A549 (cell line): ENCODE measurements at regions not wholly inside any gene's neighbourhood (a gene's known extent, or its start where the extent isn't known, plus 50 kb on each side); places are given as distances from the start of the nearest gene placed in this dataset.

Experiments used
- CTCF ChIP-seq: fragments of >200 bp; sonication (Bioruptor Twin); formaldehyde crosslinking; IDR thresholded peaks from 3 replicates; pipeline ENCODE4 v1.5.1; 2016
- EP300 ChIP-seq, 2 experiments: fragments of >200 bp; sonication (Bioruptor Twin); formaldehyde crosslinking; IDR thresholded peaks; 2 replicates in 1 of 2; 3 replicates in 1 of 2; pipeline ENCODE4 v1.6.1; 2016 to 2017
- HDAC2 ChIP-seq: fragments of 200-600 bp; sonication (generic); IDR thresholded peaks from 2 replicates; pipeline ENCODE4 v1.6.1; 2016
- MAZ ChIP-seq: fragments of 150-350 bp; IDR thresholded peaks from 2 replicates; pipeline ENCODE4 v1.6.1; 2014; ENCODE audit warnings: antibody characterized with exemption, low read depth, low read length, borderline replicate concordance
- POLR2A ChIP-seq: IDR thresholded peaks from 2 replicates; pipeline ENCODE4 v1.6.1; 2012; ENCODE audit warnings: mild to moderate bottlenecking, low read length
- RFX5 ChIP-seq: fragments of 450-650 bp; IDR thresholded peaks from 2 replicates; pipeline ENCODE4 v1.7.1; 2014; ENCODE audit warnings: antibody characterized with exemption, mild to moderate bottlenecking, moderate library complexity
- RNF2 ChIP-seq: fragments of 200-600 bp; sonication (generic); IDR thresholded peaks from 2 replicates; pipeline ENCODE4 v1.6.1; 2016; ENCODE audit warnings: low read depth, mild to moderate bottlenecking, antibody characterized with exemption, moderate library complexity, borderline replicate concordance
- ZFP36 ChIP-seq: fragments of 450-650 bp; IDR thresholded peaks from 2 replicates; pipeline ENCODE4 v1.6.1; 2014; ENCODE audit warnings: borderline replicate concordance; ENCODE audit not compliant: partially characterized antibody
- TF ChIP-seq, protein P1 (sequence below): fragments of 200-600 bp; sonication (generic); IDR thresholded peaks from 2 replicates; pipeline ENCODE4 v1.6.1; 2016; ENCODE audit warnings: antibody characterized with exemption, mild to moderate bottlenecking, moderate library complexity
- TF ChIP-seq, protein P2 (sequence below): fragments of 150-350 bp; IDR thresholded peaks from 2 replicates; pipeline ENCODE4 v1.6.1; 2014; ENCODE audit warnings: low read depth, mild to moderate bottlenecking, low read length

GRCh38 chr1:4269330-4269729 lies 369.3 kb upstream of the C1orf174 start:
- TF ChIP-seq HDAC2 = no peak
- TF ChIP-seq EP300 (IDR thresholded peaks at IDR 0.05) = no peak
- TF ChIP-seq CTCF = no peak
- no peak for TF ChIP-seq RFX5
- TF ChIP-seq, protein P1, sequence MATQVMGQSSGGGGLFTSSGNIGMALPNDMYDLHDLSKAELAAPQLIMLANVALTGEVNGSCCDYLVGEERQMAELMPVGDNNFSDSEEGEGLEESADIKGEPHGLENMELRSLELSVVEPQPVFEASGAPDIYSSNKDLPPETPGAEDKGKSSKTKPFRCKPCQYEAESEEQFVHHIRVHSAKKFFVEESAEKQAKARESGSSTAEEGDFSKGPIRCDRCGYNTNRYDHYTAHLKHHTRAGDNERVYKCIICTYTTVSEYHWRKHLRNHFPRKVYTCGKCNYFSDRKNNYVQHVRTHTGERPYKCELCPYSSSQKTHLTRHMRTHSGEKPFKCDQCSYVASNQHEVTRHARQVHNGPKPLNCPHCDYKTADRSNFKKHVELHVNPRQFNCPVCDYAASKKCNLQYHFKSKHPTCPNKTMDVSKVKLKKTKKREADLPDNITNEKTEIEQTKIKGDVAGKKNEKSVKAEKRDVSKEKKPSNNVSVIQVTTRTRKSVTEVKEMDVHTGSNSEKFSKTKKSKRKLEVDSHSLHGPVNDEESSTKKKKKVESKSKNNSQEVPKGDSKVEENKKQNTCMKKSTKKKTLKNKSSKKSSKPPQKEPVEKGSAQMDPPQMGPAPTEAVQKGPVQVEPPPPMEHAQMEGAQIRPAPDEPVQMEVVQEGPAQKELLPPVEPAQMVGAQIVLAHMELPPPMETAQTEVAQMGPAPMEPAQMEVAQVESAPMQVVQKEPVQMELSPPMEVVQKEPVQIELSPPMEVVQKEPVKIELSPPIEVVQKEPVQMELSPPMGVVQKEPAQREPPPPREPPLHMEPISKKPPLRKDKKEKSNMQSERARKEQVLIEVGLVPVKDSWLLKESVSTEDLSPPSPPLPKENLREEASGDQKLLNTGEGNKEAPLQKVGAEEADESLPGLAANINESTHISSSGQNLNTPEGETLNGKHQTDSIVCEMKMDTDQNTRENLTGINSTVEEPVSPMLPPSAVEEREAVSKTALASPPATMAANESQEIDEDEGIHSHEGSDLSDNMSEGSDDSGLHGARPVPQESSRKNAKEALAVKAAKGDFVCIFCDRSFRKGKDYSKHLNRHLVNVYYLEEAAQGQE = no peak
- TF ChIP-seq MAZ = no peak
- TF ChIP-seq ZFP36 = no peak
- no peak for TF ChIP-seq RNF2
- TF ChIP-seq POLR2A = no peak
- TF ChIP-seq, protein P2, sequence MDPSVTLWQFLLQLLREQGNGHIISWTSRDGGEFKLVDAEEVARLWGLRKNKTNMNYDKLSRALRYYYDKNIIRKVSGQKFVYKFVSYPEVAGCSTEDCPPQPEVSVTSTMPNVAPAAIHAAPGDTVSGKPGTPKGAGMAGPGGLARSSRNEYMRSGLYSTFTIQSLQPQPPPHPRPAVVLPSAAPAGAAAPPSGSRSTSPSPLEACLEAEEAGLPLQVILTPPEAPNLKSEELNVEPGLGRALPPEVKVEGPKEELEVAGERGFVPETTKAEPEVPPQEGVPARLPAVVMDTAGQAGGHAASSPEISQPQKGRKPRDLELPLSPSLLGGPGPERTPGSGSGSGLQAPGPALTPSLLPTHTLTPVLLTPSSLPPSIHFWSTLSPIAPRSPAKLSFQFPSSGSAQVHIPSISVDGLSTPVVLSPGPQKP = no peak
